ENCODE measurements at regions not wholly inside any gene's neighbourhood (a gene's known extent, or its start where the extent isn't known, plus 50 kb on each side); places are given as distances from the start of the nearest gene placed in this dataset.
A peak's percentile ranks its signal among the peaks of the same experiment; 100 is the strongest.

GRCh38 chr5:20556115-20556763, 568.2 kb upstream of the CDH18 start:
- in situ Hi-C loops (cut with HindIII; ENCODE audit: low sequenced_read_pairs), result no loop called here
- DNase-seq (ENCODE audit: low read depth, low spot score), result peak; percentile 54
- H3K4me3 ChIP-seq (ENCODE audit: low read depth, low read length), result no peak overlapping the region
- TF ChIP-seq CTCF (IDR thresholded peaks at IDR 0.05; ENCODE audit: low read depth, low read length), result no peak

GRCh38 chr5:20555034-20555433, 567.0 kb upstream of the CDH18 start:
- in situ Hi-C loops (cut with HindIII; ENCODE audit: low sequenced_read_pairs), result no loop called here
- no peak for TF ChIP-seq CTCF (IDR thresholded peaks at IDR 0.05; ENCODE audit: low read depth, low read length)
- no peak for DNase-seq (ENCODE audit: low read depth, low spot score)
- H3K4me3 ChIP-seq (ENCODE audit: low read depth, low read length), result no peak overlapping the region

- in situ Hi-C loops (cut with HindIII; ENCODE audit: low sequenced_read_pairs), result no loop called here
- DNase-seq (ENCODE audit: low read depth, low spot score), result peak; percentile 64
- H3K4me3 ChIP-seq (ENCODE audit: low read depth, low read length), result no peak overlapping the region
- TF ChIP-seq CTCF (IDR thresholded peaks at IDR 0.05; ENCODE audit: low read depth, low read length), result no peak
Observed at GRCh38 chr5:20554001-20554400, 566.0 kb upstream of the CDH18 start.

DNA sequence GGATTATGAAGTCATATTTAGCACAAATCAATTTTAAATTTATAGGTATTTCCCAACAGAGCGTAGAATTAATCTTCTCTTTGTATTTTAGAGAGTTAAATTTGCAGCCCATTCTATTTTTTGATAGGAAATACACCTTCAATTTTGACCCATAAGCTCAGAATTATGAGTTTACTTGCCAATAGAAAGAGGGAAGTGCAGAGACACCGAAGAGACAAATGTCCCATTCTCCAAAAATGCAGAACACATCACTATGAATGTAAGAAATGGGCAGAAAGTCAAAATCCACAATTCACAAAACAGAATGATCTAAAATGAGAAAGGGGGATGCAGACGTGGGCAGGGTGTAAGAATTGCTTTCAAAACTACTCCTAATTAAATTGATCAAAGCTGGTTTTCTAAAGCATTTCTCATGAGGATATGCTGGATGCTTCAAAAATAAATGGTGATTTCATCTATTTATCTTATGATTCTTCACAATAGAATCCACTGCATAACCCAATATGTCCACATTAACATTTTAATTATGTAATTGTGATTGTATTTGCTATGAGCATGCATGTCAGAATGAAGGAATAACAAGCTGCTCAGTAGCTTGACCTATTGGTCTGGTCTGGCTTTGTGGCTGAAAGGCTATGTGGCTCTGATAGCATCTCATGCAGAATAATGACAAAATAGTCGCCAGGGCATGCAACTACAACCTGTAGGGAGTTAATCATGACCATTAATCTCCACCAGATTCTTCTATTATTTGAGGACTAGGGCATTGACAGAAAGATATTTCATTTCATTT, 550.1 kb upstream of the CDH18 start:
- in situ Hi-C loops (cut with HindIII; ENCODE audit: low sequenced_read_pairs), result no loop called here
- no peak overlapping the region for H3K4me3 ChIP-seq (ENCODE audit: low read depth, low read length)
- no peak for DNase-seq (ENCODE audit: low read depth, low spot score)
- no peak for TF ChIP-seq CTCF (IDR thresholded peaks at IDR 0.05; ENCODE audit: low read depth, low read length)

DNA sequence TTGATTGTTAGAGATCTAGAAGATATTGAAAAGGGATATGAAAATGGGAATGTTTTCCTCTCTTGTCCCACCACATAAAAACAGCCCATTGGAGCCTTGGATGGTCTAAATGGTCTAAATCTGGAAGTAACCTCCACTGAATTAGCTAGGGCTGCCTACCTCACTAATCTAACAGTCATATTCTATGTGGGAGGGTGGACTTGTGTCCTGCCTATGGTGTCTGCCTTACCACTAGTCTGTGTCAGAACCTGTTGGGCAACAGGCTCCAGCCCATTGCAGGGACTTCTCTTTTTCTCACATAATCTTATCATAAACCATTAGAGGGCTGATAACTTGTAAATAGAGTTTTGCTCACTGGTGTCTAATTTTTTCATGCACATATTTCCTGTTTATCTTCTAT, 548.8 kb upstream of the CDH18 start:
- in situ Hi-C loops (cut with HindIII; ENCODE audit: low sequenced_read_pairs), result no loop called here
- no peak overlapping the region for H3K4me3 ChIP-seq (ENCODE audit: low read depth, low read length)

GRCh38 chr5:20536341-20536740, 548.3 kb upstream of the CDH18 start:
- in situ Hi-C loops (cut with HindIII; ENCODE audit: low sequenced_read_pairs), result no loop called here
- H3K4me3 ChIP-seq (ENCODE audit: low read depth, low read length), result no peak overlapping the region
- no peak for DNase-seq (ENCODE audit: low read depth, low spot score)
- no peak for TF ChIP-seq CTCF (IDR thresholded peaks at IDR 0.05; ENCODE audit: low read depth, low read length)

More for the DNA sequence above, 548.8 kb upstream of the CDH18 start:
- TF ChIP-seq CTCF (IDR thresholded peaks at IDR 0.05; ENCODE audit: low read depth, low read length), result no peak
- DNase-seq (ENCODE audit: low read depth, low spot score), result no peak
